CD4-positive, alpha-beta memory T cell (primary cell): ENCODE measurements at regions not wholly inside any gene's neighbourhood (a gene's known extent, or its start where the extent isn't known, plus 50 kb on each side); places are given as distances from the start of the nearest gene placed in this dataset.
A peak's percentile ranks its signal among the peaks of the same experiment; 100 is the strongest.

Source experiments
- CTCF ChIA-PET: fragments of 350-600 bp; sonication (Branson Sonifier 250); formaldehyde crosslinking; loops from one replicate; lab custom pipeline; 2021; ENCODE audit warnings: inconsistent platforms; ENCODE audit not compliant: partially characterized antibody; lab: Charles Lee
- POLR2A ChIA-PET: fragments of 350-600 bp; sonication (Branson Sonifier 250); formaldehyde crosslinking; loops from one replicate; lab custom pipeline; 2021; ENCODE audit not compliant: partially characterized antibody; lab: Charles Lee
- DNase-seq, 5 donors: peaks; one replicate each; pipeline versions ENCODE4 v3.0.0 to v3.0.0-alpha.2; 2020 to 2022; ENCODE audit warnings: mixed read lengths in 1 of 5
- H3K27ac ChIP-seq: one replicate; pipeline ENCODE4 v1.7.0; 2013; ENCODE audit warnings: low read depth, low read length
- H3K27me3 ChIP-seq: 2 replicates; pipeline ENCODE4 v1.7.0; 2013; ENCODE audit warnings: mild to moderate bottlenecking, low read length, moderate library complexity; ENCODE audit not compliant: insufficient read depth
- H3K36me3 ChIP-seq: 2 replicates; pipeline ENCODE4 v1.7.0; 2013; ENCODE audit warnings: mild to moderate bottlenecking, low read length, moderate library complexity; ENCODE audit not compliant: insufficient read depth
- H3K4me1 ChIP-seq: 2 replicates; pipeline ENCODE4 v1.7.0; 2013; ENCODE audit warnings: mild to moderate bottlenecking, low read length, moderate library complexity; ENCODE audit not compliant: insufficient read depth
- H3K4me3 ChIP-seq, 2 donors: one replicate each; pipeline ENCODE4 v1.7.0; 2013; ENCODE audit warnings: low read length in 2 of 2, mild to moderate bottlenecking in 1 of 2
- H3K9me3 ChIP-seq, 2 donors: one replicate each; pipeline ENCODE4 v1.7.0; 2013; ENCODE audit warnings: low read length in 2 of 2, control low read depth in 1 of 2; ENCODE audit not compliant: control insufficient read depth in 1 of 2
- H3K27ac Mint-ChIP-seq, 7 donors: one replicate each; pipeline ENCODE4 v1.8.0; 2020 to 2021; ENCODE audit warnings: mixed read lengths in 7 of 7, mild to moderate bottlenecking in 6 of 7, inconsistent platforms in 3 of 7, moderate library complexity in 3 of 7
- H3K27me3 Mint-ChIP-seq, 2 donors: one replicate each; pipeline ENCODE4 v1.8.0; 2020 to 2021; ENCODE audit warnings: mixed read lengths in 2 of 2
- H3K36me3 Mint-ChIP-seq, 2 donors: one replicate each; pipeline ENCODE4 v1.8.0; 2020 to 2021; ENCODE audit warnings: mixed read lengths in 2 of 2, inconsistent platforms in 1 of 2, mild to moderate bottlenecking in 1 of 2
- H3K4me1 Mint-ChIP-seq, 4 donors: one replicate each; pipeline ENCODE4 v1.8.0; 2020 to 2021; ENCODE audit warnings: mixed read lengths in 4 of 4, mild to moderate bottlenecking in 1 of 4
- H3K4me3 Mint-ChIP-seq, 8 donors: one replicate each; pipeline ENCODE4 v1.8.0; 2020 to 2021; ENCODE audit warnings: mixed read lengths in 8 of 8, mild to moderate bottlenecking in 7 of 8, moderate library complexity in 6 of 8, inconsistent platforms in 3 of 8
- H3K9me3 Mint-ChIP-seq, 8 donors: one replicate each; pipeline ENCODE4 v1.8.0; 2020 to 2021; ENCODE audit warnings: mixed read lengths in 8 of 8, mild to moderate bottlenecking in 5 of 8, inconsistent platforms in 3 of 8, moderate library complexity in 1 of 8
- intact Hi-C: fragments of 100-400 bp; cut with micrococcal nuclease; formaldehyde crosslinking; loops from one replicate; pipeline ENCODE4 v1.15.1; 2023

- no peaks in the 10 kb centered on the region for H3K4me1 Mint-ChIP-seq
- ChIA-PET CTCF (no interaction called here), POLR2A (no interaction called here)
These were observed 127.3 kb downstream of the TM2D1 start for GRCh38 chr1:61597601-61598000.

GRCh38 chr1:61593331-61593730, 131.6 kb downstream of the TM2D1 start:
- H3K27ac Mint-ChIP-seq: no peak overlapping the region
- CTCF ChIA-PET: interaction anchor here (1.0 to 1.5 kb wide), 2 partner anchors 10 to 26 kb away, joined by 4 to 6 read pairs; no protein-coding TSS in a partner anchor
- H3K4me3 Mint-ChIP-seq: no peak overlapping the region
- no peak overlapping the region for H3K4me3 ChIP-seq
- H3K4me1 ChIP-seq: no peaks in the 10 kb centered on the region
- POLR2A ChIA-PET: no interaction called here
- no peak overlapping the region for H3K27ac ChIP-seq
- H3K9me3 Mint-ChIP-seq: peaks cover 0 to 11% (median 7%) of the 10 kb centered on the region in 8 donors
- intact Hi-C loops: no loop called here
- no peak for DNase-seq
- no peaks in the 10 kb centered on the region for H3K36me3 Mint-ChIP-seq
- peaks cover 8 to 17% of the 10 kb centered on the region in 2 donors for H3K27me3 Mint-ChIP-seq
- peaks cover 0 to 4% of the 10 kb centered on the region in 2 donors for H3K9me3 ChIP-seq
- no peaks in the 10 kb centered on the region for H3K27me3 ChIP-seq
- no peaks in the 10 kb centered on the region for H3K4me1 Mint-ChIP-seq
- H3K36me3 ChIP-seq: no peaks in the 10 kb centered on the region

More at GRCh38 chr1:61597601-61598000, 127.3 kb downstream of the TM2D1 start:
- no peak for DNase-seq
- H3K4me1 ChIP-seq: no peaks in the 10 kb centered on the region
- Mint-ChIP-seq H3K27ac (no peak overlapping the region), H3K9me3 (peaks cover 0 to 11% (median 7%) of the 10 kb centered on the region in 8 donors), H3K4me3 (no peak overlapping the region), H3K36me3 (no peaks in the 10 kb centered on the region), H3K27me3 (peaks cover 6 to 12% of the 10 kb centered on the region in 2 donors)
- no peak overlapping the region for H3K4me3 ChIP-seq
- no peak overlapping the region for H3K27ac ChIP-seq
- intact Hi-C loops: no loop called here
- H3K36me3 ChIP-seq: no peaks in the 10 kb centered on the region
- no peaks in the 10 kb centered on the region for H3K27me3 ChIP-seq
- H3K9me3 ChIP-seq: peaks cover 0 to 4% of the 10 kb centered on the region in 2 donors

- Histone ChIP-seq H3K36me3 (no peaks in the 10 kb centered on the region), H3K4me3 (no peak overlapping the region), H3K27ac (no peak overlapping the region), H3K27me3 (no peaks in the 10 kb centered on the region), H3K9me3 (no peaks in the 10 kb centered on the region), H3K4me1 (no peaks in the 10 kb centered on the region)
- intact Hi-C loops: no loop called here
- Mint-ChIP-seq H3K9me3 (peaks cover 0 to 3% (median 0%) of the 10 kb centered on the region in 8 donors), H3K27me3 (peaks cover 10 to 20% of the 10 kb centered on the region in 2 donors), H3K4me3 (no peak overlapping the region), H3K27ac (no peak overlapping the region), H3K4me1 (no peaks in the 10 kb centered on the region), H3K36me3 (no peaks in the 10 kb centered on the region)
- DNase-seq: no peak
- ChIA-PET POLR2A (no interaction called here), CTCF (no interaction called here)
These were observed 133.6 kb downstream of the TM2D1 start for GRCh38 chr1:61591351-61591750.

GRCh38 chr1:61588736-61589672, 135.9 kb downstream of the TM2D1 start:
- ChIA-PET CTCF (interaction anchor here (0.8 to 2.5 kb wide), 15 partner anchors 10 to 1618 kb away, joined by 3 to 17 read pairs (median 4); no protein-coding TSS in a partner anchor), POLR2A (no interaction called here)
- DNase-seq: peak in 4 of 5 donors; percentile 25 to 40 (median 38)
- Mint-ChIP-seq H3K4me1 (no peaks in the 10 kb centered on the region), H3K27me3 (peaks cover 11 to 24% of the 10 kb centered on the region in 2 donors), H3K36me3 (no peaks in the 10 kb centered on the region), H3K27ac (no peak overlapping the region), H3K4me3 (no peak overlapping the region), H3K9me3 (peaks cover 0 to 2% (median 0%) of the 10 kb centered on the region in 8 donors)
- Histone ChIP-seq H3K36me3 (no peaks in the 10 kb centered on the region), H3K4me3 (no peak overlapping the region), H3K9me3 (no peaks in the 10 kb centered on the region), H3K27ac (no peak overlapping the region), H3K4me1 (no peaks in the 10 kb centered on the region), H3K27me3 (no peaks in the 10 kb centered on the region)
- intact Hi-C loops: loop anchor here (1.0 to 10.0 kb wide), 2 partner anchors 263 to 604 kb away; no protein-coding TSS in a partner anchor

GRCh38 chr1:61585714-61586113, 139.2 kb downstream of the TM2D1 start:
- ChIA-PET POLR2A (no interaction called here), CTCF (interaction anchor here (1.6 kb wide), 1 partner anchor 10 kb away, joined by 3 read pairs; no protein-coding TSS in a partner anchor)
- Histone ChIP-seq H3K4me3 (no peak overlapping the region), H3K27ac (no peak overlapping the region), H3K36me3 (no peaks in the 10 kb centered on the region), H3K4me1 (no peaks in the 10 kb centered on the region), H3K9me3 (no peaks in the 10 kb centered on the region), H3K27me3 (no peaks in the 10 kb centered on the region)
- DNase-seq: no peak
- no peaks in the 10 kb centered on the region for H3K36me3 Mint-ChIP-seq
- H3K27ac Mint-ChIP-seq: no peak overlapping the region
- intact Hi-C loops: loop anchor here (10.0 kb wide), 1 partner anchor 601 kb away; no protein-coding TSS in a partner anchor
- peaks cover 7 to 21% of the 10 kb centered on the region in 2 donors for H3K27me3 Mint-ChIP-seq
- no peak overlapping the region for H3K4me3 Mint-ChIP-seq
- no peaks in the 10 kb centered on the region for H3K4me1 Mint-ChIP-seq
- no peaks in the 10 kb centered on the region for H3K9me3 Mint-ChIP-seq

- POLR2A ChIA-PET: interaction anchor here (0.9 kb wide), 1 partner anchor 14 kb away, joined by 3 read pairs; no protein-coding TSS in a partner anchor
- H3K27me3 Mint-ChIP-seq: peaks cover 14 to 29% of the 10 kb centered on the region in 2 donors
These were observed 141.2 kb downstream of the TM2D1 start for GRCh38 chr1:61583703-61584102.

GRCh38 chr1:61581251-61581650, 143.7 kb downstream of the TM2D1 start:
- Mint-ChIP-seq H3K36me3 (no peaks in the 10 kb centered on the region), H3K27me3 (peaks cover 11 to 32% of the 10 kb centered on the region in 2 donors), H3K9me3 (peaks cover 0 to 2% (median 0%) of the 10 kb centered on the region in 8 donors), H3K4me3 (no peak overlapping the region), H3K4me1 (no peaks in the 10 kb centered on the region), H3K27ac (no peak overlapping the region)
- Histone ChIP-seq H3K27ac (no peak overlapping the region), H3K27me3 (no peaks in the 10 kb centered on the region), H3K9me3 (no peaks in the 10 kb centered on the region), H3K36me3 (no peaks in the 10 kb centered on the region), H3K4me3 (no peak overlapping the region), H3K4me1 (no peaks in the 10 kb centered on the region)
- ChIA-PET CTCF (interaction anchor here (1.3 kb wide), 1 partner anchor 10 kb away, joined by 3 read pairs; no protein-coding TSS in a partner anchor), POLR2A (no interaction called here)
- intact Hi-C loops: loop anchor here (10.0 kb wide), 1 partner anchor 596 kb away; no protein-coding TSS in a partner anchor
- no peak for DNase-seq

More at GRCh38 chr1:61583703-61584102, 141.2 kb downstream of the TM2D1 start:
- intact Hi-C loops: loop anchor here (10.0 kb wide), 1 partner anchor 599 kb away; no protein-coding TSS in a partner anchor
- Mint-ChIP-seq H3K4me1 (no peaks in the 10 kb centered on the region), H3K36me3 (no peaks in the 10 kb centered on the region), H3K4me3 (no peak overlapping the region), H3K9me3 (peaks cover 0 to 2% (median 0%) of the 10 kb centered on the region in 8 donors), H3K27ac (no peak overlapping the region)
- H3K4me3 ChIP-seq: no peak overlapping the region
- CTCF ChIA-PET: interaction anchor here (1.0 to 1.6 kb wide), 5 partner anchors 9 to 534 kb away, joined by 3 to 6 read pairs (median 4); no protein-coding TSS in a partner anchor
- DNase-seq: no peak
- H3K9me3 ChIP-seq: no peaks in the 10 kb centered on the region
- H3K36me3 ChIP-seq: no peaks in the 10 kb centered on the region
- H3K27me3 ChIP-seq: no peaks in the 10 kb centered on the region
- H3K4me1 ChIP-seq: no peaks in the 10 kb centered on the region
- no peak overlapping the region for H3K27ac ChIP-seq
